ENCODE measurements at regions not wholly inside any gene's neighbourhood (a gene's known extent, or its start where the extent isn't known, plus 50 kb on each side); places are given as distances from the start of the nearest gene placed in this dataset.

GRCh38 chr4:17027495-17027894 lies 129.1 kb upstream of the LDB2 start:
- TF ChIP-seq CTCF (IDR thresholded peaks at IDR 0.05) (no peak), POLR2A (IDR thresholded peaks at IDR 0.05) (no peak)

Measured in body of pancreas (tissue), 4 donors.